Occipital lobe (tissue), 1 donor: ENCODE measurements at regions not wholly inside any gene's neighbourhood (a gene's known extent, or its start where the extent isn't known, plus 50 kb on each side); places are given as distances from the start of the nearest gene placed in this dataset.
"Not testable (repeated sequence)": the region's sequence is repeated elsewhere in the genome, so short reads cannot be mapped to it uniquely, and the experiment has no call there.

Source experiments
- DNase-seq: peaks from one replicate; lab custom pipeline; 2025; lab: John Stamatoyannopoulos, UW

- DNase-seq: not testable (repeated sequence)
Measured at GRCh38 chr1:243074224-243074623, 180.9 kb downstream of the CEP170 start.

GRCh38 chr1:243067056-243067455, 188.0 kb downstream of the CEP170 start:
- not testable (repeated sequence) for DNase-seq

GRCh38 chr1:243061965-243062364, 193.1 kb downstream of the CEP170 start:
- DNase-seq: not testable (repeated sequence)

GRCh38 chr1:243055510-243055909, 199.6 kb downstream of the CEP170 start:
- DNase-seq: not testable (repeated sequence)

- not testable (repeated sequence) for DNase-seq
Measured at GRCh38 chr1:243055091-243055490, 200.0 kb downstream of the CEP170 start.

GRCh38 chr1:243054681-243055080, 200.4 kb downstream of the CEP170 start:
- not testable (repeated sequence) for DNase-seq

GRCh38 chr1:243053048-243053447, 202.0 kb downstream of the CEP170 start:
- not testable (repeated sequence) for DNase-seq

GRCh38 chr1:243050613-243051012, 204.5 kb downstream of the CEP170 start:
- not testable (repeated sequence) for DNase-seq

- not testable (repeated sequence) for DNase-seq
Measured at GRCh38 chr1:243049716-243050115, 205.4 kb downstream of the CEP170 start.

- DNase-seq: not testable (repeated sequence)
Measured at GRCh38 chr1:243021365-243021764, 233.7 kb downstream of the CEP170 start.

- DNase-seq: not testable (repeated sequence)
Measured at GRCh38 chr1:243019030-243019635, 235.9 kb downstream of the CEP170 start.

- DNase-seq: not testable (repeated sequence)
Measured at GRCh38 chr1:243010719-243011118, 244.4 kb downstream of the CEP170 start.

- DNase-seq: not testable (repeated sequence)
Measured at GRCh38 chr1:243001003-243001402, 254.1 kb downstream of the CEP170 start.

GRCh38 chr1:242992776-242993175, 262.3 kb downstream of the CEP170 start:
- DNase-seq: not testable (repeated sequence)

- DNase-seq: not testable (repeated sequence)
Measured at GRCh38 chr1:242985096-242985495, 270.0 kb downstream of the CEP170 start.

GRCh38 chr1:242973341-242973740, 281.7 kb downstream of the CEP170 start:
- DNase-seq: not testable (repeated sequence)

GRCh38 chr1:242966892-242967291, 288.2 kb downstream of the CEP170 start:
- DNase-seq: no peak

GRCh38 chr1:242959397-242959796, 295.7 kb downstream of the CEP170 start:
- DNase-seq: not testable (repeated sequence)

- DNase-seq: not testable (repeated sequence)
Measured at GRCh38 chr1:242954945-242955344, 300.1 kb downstream of the CEP170 start.

GRCh38 chr1:242946206-242946605, 308.9 kb downstream of the CEP170 start:
- no peak for DNase-seq

- DNase-seq: not testable (repeated sequence)
Measured at GRCh38 chr1:242936725-242937124, 318.4 kb downstream of the CEP170 start.

- not testable (repeated sequence) for DNase-seq
Measured at GRCh38 chr1:242924717-242925116, 330.4 kb downstream of the CEP170 start.

- not testable (repeated sequence) for DNase-seq
Measured at GRCh38 chr1:242923603-242924002, 331.5 kb downstream of the CEP170 start.
